LNCAP (cell line): ENCODE measurements at regions not wholly inside any gene's neighbourhood (a gene's known extent, or its start where the extent isn't known, plus 50 kb on each side); places are given as distances from the start of the nearest gene placed in this dataset.

Experiments used
- CTCF ChIP-seq: fragments of 450-650 bp; IDR thresholded peaks from 2 replicates; pipeline ENCODE4 v1.5.1; 2017; ENCODE audit warnings: mild to moderate bottlenecking

GRCh38 chr3:82133070-82133606 lies 371.7 kb upstream of the GBE1 start:
- peak; percentile 82 for TF ChIP-seq CTCF

- TF ChIP-seq CTCF: no peak
Measured at GRCh38 chr3:82132210-82133069, 371.0 kb upstream of the GBE1 start.

- TF ChIP-seq CTCF: no peak
Measured at GRCh38 chr3:82130046-82130445, 368.6 kb upstream of the GBE1 start.

- TF ChIP-seq CTCF: no peak
Measured at GRCh38 chr3:82129221-82129801, 367.9 kb upstream of the GBE1 start.

- no peak for TF ChIP-seq CTCF
Measured at GRCh38 chr3:82128271-82128670, 366.8 kb upstream of the GBE1 start.

- no peak for TF ChIP-seq CTCF
Measured at GRCh38 chr3:82122554-82123345, 361.3 kb upstream of the GBE1 start.

- no peak for TF ChIP-seq CTCF
Measured at GRCh38 chr3:82114589-82114988, 353.1 kb upstream of the GBE1 start.
